AG10803 (cell line): ENCODE measurements at regions not wholly inside any gene's neighbourhood (a gene's known extent, or its start where the extent isn't known, plus 50 kb on each side); places are given as distances from the start of the nearest gene placed in this dataset.

Experiments used
- DNase-seq: peaks from one replicate; pipeline ENCODE4 v3.0.0; 2010; ENCODE audit warnings: low read depth
- H3K4me3 ChIP-seq: 2 replicates; pipeline ENCODE4 v1.5.1; 2011; ENCODE audit warnings: mild to moderate bottlenecking, low read length, control low read depth
- CTCF ChIP-seq: conservative IDR thresholded peaks from 2 replicates; pipeline ENCODE4 v1.5.1; 2011; ENCODE audit warnings: mild to moderate bottlenecking, low read length, control low read depth, inconsistent platforms

GRCh38 chr6:106829451-106829850 is 145.1 kb downstream of the CD24 start:
- no peak for TF ChIP-seq CTCF
- no peak for DNase-seq
- no peak overlapping the region for H3K4me3 ChIP-seq

- no peak overlapping the region for H3K4me3 ChIP-seq
- DNase-seq = no peak
- TF ChIP-seq CTCF = no peak
Observed at GRCh38 chr6:106827081-106827480, 147.4 kb downstream of the CD24 start.

- no peak overlapping the region for H3K4me3 ChIP-seq
- no peak for TF ChIP-seq CTCF
- DNase-seq = no peak
Observed at GRCh38 chr6:106825156-106825555, 149.4 kb downstream of the CD24 start.

- H3K4me3 ChIP-seq = no peak overlapping the region
- TF ChIP-seq CTCF = no peak
- no peak for DNase-seq
Observed at GRCh38 chr6:106823732-106824351, 150.7 kb downstream of the CD24 start.

- DNase-seq = no peak
- no peak overlapping the region for H3K4me3 ChIP-seq
- no peak for TF ChIP-seq CTCF
Observed at GRCh38 chr6:106823058-106823457, 151.5 kb downstream of the CD24 start.

- DNase-seq = peak; percentile 68
- no peak overlapping the region for H3K4me3 ChIP-seq
- TF ChIP-seq CTCF = no peak
Observed at GRCh38 chr6:106820412-106820852, 154.1 kb downstream of the CD24 start.

GRCh38 chr6:106811088-106811686 is 163.3 kb downstream of the CD24 start:
- no peak for TF ChIP-seq CTCF
- no peak overlapping the region for H3K4me3 ChIP-seq
- DNase-seq = no peak
